Prostate gland (tissue), 2 donors: ENCODE measurements at regions not wholly inside any gene's neighbourhood (a gene's known extent, or its start where the extent isn't known, plus 50 kb on each side); places are given as distances from the start of the nearest gene placed in this dataset.

Source experiments
- CTCF ChIP-seq, 4 experiments: fragments of 200-600 bp in 2 of 4; fragments of 450-650 bp in 2 of 4; sonication (generic) in 2 of 4; IDR thresholded peaks; 1 replicate in 3 of 4; 2 replicates in 1 of 4; pipeline ENCODE4 v1.5.1; 2016 to 2019; ENCODE audit warnings: antibody characterized with exemption in 4 of 4, mild to moderate bottlenecking in 2 of 4, moderate library complexity in 2 of 4
- POLR2AphosphoS5 ChIP-seq: sonication (generic); formaldehyde crosslinking; IDR thresholded peaks from one replicate; pipeline ENCODE4 v1.6.1; 2017; ENCODE audit warnings: antibody characterized with exemption

GRCh38 chr12:14086838-14087237 lies 105.4 kb upstream of the GRIN2B start:
- TF ChIP-seq CTCF (IDR thresholded peaks at IDR 0.05) = no peak
- TF ChIP-seq POLR2AphosphoS5 = no peak
